Adrenal gland (tissue), 5 donors: ENCODE measurements at regions not wholly inside any gene's neighbourhood (a gene's known extent, or its start where the extent isn't known, plus 50 kb on each side); places are given as distances from the start of the nearest gene placed in this dataset.

ENCODE experiments used
- POLR2A ChIP-seq, 2 donors: fragments of 450-650 bp; IDR thresholded peaks; one replicate each; pipeline ENCODE4 v1.6.1; 2017; ENCODE audit warnings: antibody characterized with exemption in 2 of 2, mild to moderate bottlenecking in 2 of 2, moderate library complexity in 1 of 2
- TF ChIP-seq, protein P1 (sequence below), 6 experiments: fragments of 450-650 bp in 4 of 6; fragments of 200-600 bp in 2 of 6; sonication (generic) in 1 of 6; IDR thresholded peaks; 1 replicate in 5 of 6; 2 replicates in 1 of 6; pipeline versions ENCODE4 v1.5.1 to v1.8.0; 2016 to 2021; ENCODE audit warnings: antibody characterized with exemption in 6 of 6, mild to moderate bottlenecking in 2 of 6, moderate library complexity in 1 of 6
- donor health status: DM: no; HTN: no; CAD: no.

- TF ChIP-seq, protein P1, sequence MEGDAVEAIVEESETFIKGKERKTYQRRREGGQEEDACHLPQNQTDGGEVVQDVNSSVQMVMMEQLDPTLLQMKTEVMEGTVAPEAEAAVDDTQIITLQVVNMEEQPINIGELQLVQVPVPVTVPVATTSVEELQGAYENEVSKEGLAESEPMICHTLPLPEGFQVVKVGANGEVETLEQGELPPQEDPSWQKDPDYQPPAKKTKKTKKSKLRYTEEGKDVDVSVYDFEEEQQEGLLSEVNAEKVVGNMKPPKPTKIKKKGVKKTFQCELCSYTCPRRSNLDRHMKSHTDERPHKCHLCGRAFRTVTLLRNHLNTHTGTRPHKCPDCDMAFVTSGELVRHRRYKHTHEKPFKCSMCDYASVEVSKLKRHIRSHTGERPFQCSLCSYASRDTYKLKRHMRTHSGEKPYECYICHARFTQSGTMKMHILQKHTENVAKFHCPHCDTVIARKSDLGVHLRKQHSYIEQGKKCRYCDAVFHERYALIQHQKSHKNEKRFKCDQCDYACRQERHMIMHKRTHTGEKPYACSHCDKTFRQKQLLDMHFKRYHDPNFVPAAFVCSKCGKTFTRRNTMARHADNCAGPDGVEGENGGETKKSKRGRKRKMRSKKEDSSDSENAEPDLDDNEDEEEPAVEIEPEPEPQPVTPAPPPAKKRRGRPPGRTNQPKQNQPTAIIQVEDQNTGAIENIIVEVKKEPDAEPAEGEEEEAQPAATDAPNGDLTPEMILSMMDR (IDR thresholded peaks at IDR 0.05), result no peak
- TF ChIP-seq POLR2A (IDR thresholded peaks at IDR 0.05), result no peak
Measured at GRCh38 chr12:28936221-28936620, 212.9 kb upstream of the FAR2 start.
